Uterus (tissue), 2 donors: ENCODE measurements at regions not wholly inside any gene's neighbourhood (a gene's known extent, or its start where the extent isn't known, plus 50 kb on each side); places are given as distances from the start of the nearest gene placed in this dataset.

Source experiments
- CTCF ChIP-seq, 4 experiments: fragments of 200-600 bp in 2 of 4; fragments of 450-650 bp in 2 of 4; sonication (generic) in 2 of 4; IDR thresholded peaks; one replicate each; pipeline ENCODE4 v1.5.1; 2016 to 2019; ENCODE audit warnings: antibody characterized with exemption in 4 of 4, mild to moderate bottlenecking in 2 of 4, moderate library complexity in 1 of 4
- POLR2A ChIP-seq, 2 donors: fragments of 450-650 bp; IDR thresholded peaks; one replicate each; pipeline ENCODE4 v1.6.1; 2016; ENCODE audit warnings: antibody characterized with exemption in 2 of 2, mild to moderate bottlenecking in 1 of 2, moderate library complexity in 1 of 2

DNA sequence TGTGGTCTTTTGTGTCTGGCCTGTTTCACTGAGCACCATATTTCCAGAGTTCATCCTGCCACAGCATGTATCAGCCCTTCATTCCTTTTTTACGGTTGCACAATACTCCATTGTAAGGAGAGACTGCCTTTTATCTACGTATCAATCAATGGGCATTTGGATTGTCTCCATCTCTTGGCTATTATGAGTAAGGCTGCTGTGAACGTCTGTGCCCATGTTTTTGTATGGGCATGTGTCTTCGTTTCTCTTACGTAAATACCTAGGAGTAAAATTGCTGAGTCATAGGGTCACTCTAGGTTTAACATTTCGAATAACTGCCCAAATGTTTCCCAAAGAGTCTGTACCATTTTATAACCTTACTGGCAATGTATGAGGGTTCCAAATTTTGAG is 202.8 kb upstream of the FOXF1 start:
- TF ChIP-seq CTCF (IDR thresholded peaks at IDR 0.05), result no peak
- TF ChIP-seq POLR2A (IDR thresholded peaks at IDR 0.05), result no peak
